VCaP (cell line): ENCODE measurements at regions not wholly inside any gene's neighbourhood (a gene's known extent, or its start where the extent isn't known, plus 50 kb on each side); places are given as distances from the start of the nearest gene placed in this dataset.
A peak's percentile ranks its signal among the peaks of the same experiment; 100 is the strongest.

Source experiments
- H3K27ac ChIP-seq: fragments of 450-650 bp; 2 replicates; pipeline ENCODE4 v1.5.1; 2017
- CTCF ChIP-seq: fragments of 450-650 bp; conservative IDR thresholded peaks from 2 replicates; pipeline ENCODE4 v1.5.1; 2017; ENCODE audit warnings: mild to moderate bottlenecking, moderate library complexity

GRCh38 chr7:70872188-70872587 is 259.8 kb upstream of the GALNT17 start:
- H3K27ac ChIP-seq = no peak overlapping the region
- TF ChIP-seq CTCF = no peak

- H3K27ac ChIP-seq = no peak overlapping the region
- no peak for TF ChIP-seq CTCF
Measured at GRCh38 chr7:70881167-70881847, 250.6 kb upstream of the GALNT17 start.

DNA sequence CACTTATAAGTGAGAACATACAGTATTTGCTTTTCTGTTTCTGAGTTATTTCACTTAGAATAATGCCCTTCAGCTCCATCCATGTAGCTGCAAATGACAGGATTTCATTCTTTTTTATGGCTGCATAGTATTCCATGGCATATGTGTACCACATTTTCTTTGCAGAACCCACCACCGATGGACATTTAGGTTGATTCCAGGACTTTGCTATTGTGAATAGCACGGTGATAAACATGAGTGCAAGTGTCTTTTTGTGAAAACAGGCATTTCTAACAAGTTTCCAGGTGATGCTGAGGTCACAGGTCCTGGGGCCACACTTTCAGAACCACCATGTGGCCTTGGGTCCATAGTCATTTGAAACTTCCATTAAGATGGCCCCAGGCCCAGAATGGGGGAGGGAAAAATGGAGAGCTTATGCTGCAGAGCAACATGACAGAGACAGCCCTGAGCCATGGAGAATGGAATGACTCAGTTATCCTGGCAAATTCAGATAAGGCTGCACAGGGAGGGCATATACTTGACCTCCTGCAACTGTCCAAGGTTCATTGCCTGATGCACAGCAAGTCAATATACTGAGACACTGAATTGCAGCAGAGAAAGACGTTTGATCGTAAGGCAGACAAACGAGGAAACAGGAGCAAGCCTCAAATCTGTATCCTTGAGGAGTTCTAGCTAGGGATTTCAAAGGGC is 248.0 kb upstream of the GALNT17 start:
- H3K27ac ChIP-seq = peak overlapping the region; percentile 90
- no peak for TF ChIP-seq CTCF

DNA sequence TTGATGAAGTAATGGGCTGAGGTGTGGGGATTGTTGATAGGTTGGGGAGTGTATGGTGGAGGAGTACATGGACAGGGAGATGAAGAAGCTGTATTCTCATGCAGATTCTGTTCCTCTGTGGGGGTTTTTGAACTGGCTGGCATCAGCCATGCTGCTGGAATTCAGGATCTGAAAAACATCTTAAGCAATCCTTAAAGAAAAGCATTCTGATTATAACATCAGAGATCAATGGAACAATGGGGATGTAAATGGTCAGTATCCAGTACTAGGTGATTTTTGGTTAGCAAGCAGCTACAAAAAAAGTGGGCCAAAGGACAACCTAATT is 247.5 kb upstream of the GALNT17 start:
- peak overlapping the region; percentile 90 for H3K27ac ChIP-seq
- TF ChIP-seq CTCF = no peak

- no peak for TF ChIP-seq CTCF
- peak overlapping the region; percentile 90 for H3K27ac ChIP-seq
Measured at GRCh38 chr7:70884809-70885208, 247.1 kb upstream of the GALNT17 start.

DNA sequence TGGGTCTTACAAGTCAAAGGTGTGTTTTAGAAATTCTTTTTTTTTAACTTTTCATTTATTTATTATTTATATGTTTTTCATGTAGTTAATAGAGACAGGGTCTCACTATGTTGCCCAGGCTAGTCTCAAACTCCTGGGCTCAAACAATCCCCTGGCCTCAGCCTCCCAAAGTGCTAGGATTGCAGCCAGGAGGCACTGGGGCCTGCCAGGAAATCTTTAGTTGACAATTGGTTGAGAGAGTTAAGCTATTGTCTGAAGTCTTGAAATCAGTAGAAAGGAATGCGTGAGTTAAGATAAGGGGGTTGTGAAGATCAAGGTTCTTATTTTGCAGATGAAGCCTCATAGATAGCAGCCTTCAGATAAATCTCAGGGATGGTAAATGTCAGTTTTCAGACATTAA is 245.4 kb upstream of the GALNT17 start:
- TF ChIP-seq CTCF = no peak
- peak overlapping the region; percentile 90 for H3K27ac ChIP-seq

GRCh38 chr7:70887186-70887585 is 244.8 kb upstream of the GALNT17 start:
- TF ChIP-seq CTCF = no peak
- H3K27ac ChIP-seq = peak overlapping the region; percentile 90
